ENCODE measurements at regions not wholly inside any gene's neighbourhood (a gene's known extent, or its start where the extent isn't known, plus 50 kb on each side); places are given as distances from the start of the nearest gene placed in this dataset.

GRCh38 chr11:109819410-109819809 is 273.8 kb upstream of the ZC3H12C start:
- CTCF ChIA-PET: no interaction called here
- no peak for DNase-seq (ENCODE audit: extremely low spot score)
- TF ChIP-seq L3MBTL2 (conservative IDR thresholded peaks at IDR 0.05) (no peak), SP1 (IDR thresholded peaks at IDR 0.05) (no peak), NFRKB (IDR thresholded peaks at IDR 0.05) (no peak), TARDBP (IDR thresholded peaks at IDR 0.05) (no peak), FOXK2 (IDR thresholded peaks at IDR 0.05) (no peak), FOXM1 (IDR thresholded peaks at IDR 0.05; ENCODE audit: borderline replicate concordance) (no peak), ELF4 (IDR thresholded peaks at IDR 0.05) (no peak), ZNF384 (IDR thresholded peaks at IDR 0.05) (no peak), CTBP1 (IDR thresholded peaks at IDR 0.05; ENCODE audit: borderline replicate concordance) (no peak), HDGF (IDR thresholded peaks at IDR 0.05; ENCODE audit: borderline replicate concordance) (no peak), SUZ12 (IDR thresholded peaks at IDR 0.05) (no peak), FOXA1 (IDR thresholded peaks at IDR 0.05) (no peak), LEF1 (IDR thresholded peaks at IDR 0.05; ENCODE audit: borderline replicate concordance) (no peak), BHLHE40 (IDR thresholded peaks at IDR 0.05; ENCODE audit: borderline replicate concordance) (no peak), PKNOX1 (IDR thresholded peaks at IDR 0.05) (no peak), ARNT (IDR thresholded peaks at IDR 0.05) (no peak)
- POLR2A ChIA-PET: no interaction called here

- no peak for DNase-seq (ENCODE audit: extremely low spot score)
- POLR2A ChIA-PET: no interaction called here
- no peak for TF ChIP-seq TARDBP (IDR thresholded peaks at IDR 0.05)
- no peak for TF ChIP-seq FOXA1 (IDR thresholded peaks at IDR 0.05)
- no peak for TF ChIP-seq ARNT (IDR thresholded peaks at IDR 0.05)
- no peak for TF ChIP-seq FOXK2 (IDR thresholded peaks at IDR 0.05)
- no peak for TF ChIP-seq CTBP1 (IDR thresholded peaks at IDR 0.05; ENCODE audit: borderline replicate concordance)
- no peak for TF ChIP-seq SP1 (IDR thresholded peaks at IDR 0.05)
- TF ChIP-seq ELF4 (IDR thresholded peaks at IDR 0.05): no peak
- TF ChIP-seq BHLHE40 (IDR thresholded peaks at IDR 0.05; ENCODE audit: borderline replicate concordance): no peak
- CTCF ChIA-PET: interaction anchor here (0.6 kb wide), 1 partner anchor 121 kb away, joined by 3 read pairs; no protein-coding TSS in a partner anchor
Observed at GRCh38 chr11:109821511-109821910, 271.7 kb upstream of the ZC3H12C start.

GRCh38 chr11:109822436-109823102 is 270.6 kb upstream of the ZC3H12C start:
- ChIA-PET POLR2A (no interaction called here), CTCF (no interaction called here)
- TF ChIP-seq FOXA1 (IDR thresholded peaks at IDR 0.05) (no peak), LEF1 (IDR thresholded peaks at IDR 0.05; ENCODE audit: borderline replicate concordance) (no peak), NFRKB (IDR thresholded peaks at IDR 0.05) (no peak), TARDBP (IDR thresholded peaks at IDR 0.05) (no peak), ARNT (IDR thresholded peaks at IDR 0.05) (no peak), SP1 (IDR thresholded peaks at IDR 0.05) (no peak), ZNF384 (IDR thresholded peaks at IDR 0.05) (no peak), SUZ12 (IDR thresholded peaks at IDR 0.05) (no peak), PKNOX1 (IDR thresholded peaks at IDR 0.05) (no peak), L3MBTL2 (conservative IDR thresholded peaks at IDR 0.05) (no peak), CTBP1 (IDR thresholded peaks at IDR 0.05; ENCODE audit: borderline replicate concordance) (no peak), FOXM1 (IDR thresholded peaks at IDR 0.05; ENCODE audit: borderline replicate concordance) (no peak)
- DNase-seq (ENCODE audit: extremely low spot score): no peak

GRCh38 chr11:109828387-109828786 is 264.8 kb upstream of the ZC3H12C start:
- TF ChIP-seq CTBP1 (IDR thresholded peaks at IDR 0.05; ENCODE audit: borderline replicate concordance): no peak
- no peak for TF ChIP-seq FOXK2 (IDR thresholded peaks at IDR 0.05)
- no peak for TF ChIP-seq ELF4 (IDR thresholded peaks at IDR 0.05)
- no peak for TF ChIP-seq ZNF384 (IDR thresholded peaks at IDR 0.05)
- TF ChIP-seq PKNOX1 (IDR thresholded peaks at IDR 0.05): no peak
- no peak for DNase-seq (ENCODE audit: extremely low spot score)
- ChIA-PET POLR2A (no interaction called here), CTCF (no interaction called here)

- no peak for DNase-seq (ENCODE audit: extremely low spot score)
- CTCF ChIA-PET: no interaction called here
- TF ChIP-seq CTBP1 (IDR thresholded peaks at IDR 0.05; ENCODE audit: borderline replicate concordance): no peak
- TF ChIP-seq TARDBP (IDR thresholded peaks at IDR 0.05): no peak
- TF ChIP-seq HDGF (IDR thresholded peaks at IDR 0.05; ENCODE audit: borderline replicate concordance): no peak
- no peak for TF ChIP-seq ELF4 (IDR thresholded peaks at IDR 0.05)
- no peak for TF ChIP-seq SP1 (IDR thresholded peaks at IDR 0.05)
- no peak for TF ChIP-seq FOXK2 (IDR thresholded peaks at IDR 0.05)
- TF ChIP-seq BHLHE40 (IDR thresholded peaks at IDR 0.05; ENCODE audit: borderline replicate concordance): no peak
- no peak for TF ChIP-seq FOXA1 (IDR thresholded peaks at IDR 0.05)
- no peak for TF ChIP-seq NFRKB (IDR thresholded peaks at IDR 0.05)
- no peak for TF ChIP-seq ZNF384 (IDR thresholded peaks at IDR 0.05)
- no peak for TF ChIP-seq FOXM1 (IDR thresholded peaks at IDR 0.05; ENCODE audit: borderline replicate concordance)
- no peak for TF ChIP-seq PKNOX1 (IDR thresholded peaks at IDR 0.05)
- TF ChIP-seq SUZ12 (IDR thresholded peaks at IDR 0.05): no peak
- no peak for TF ChIP-seq LEF1 (IDR thresholded peaks at IDR 0.05; ENCODE audit: borderline replicate concordance)
- no peak for TF ChIP-seq L3MBTL2 (conservative IDR thresholded peaks at IDR 0.05)
- POLR2A ChIA-PET: no interaction called here
Observed at GRCh38 chr11:109838026-109838425, 255.2 kb upstream of the ZC3H12C start.

DNA sequence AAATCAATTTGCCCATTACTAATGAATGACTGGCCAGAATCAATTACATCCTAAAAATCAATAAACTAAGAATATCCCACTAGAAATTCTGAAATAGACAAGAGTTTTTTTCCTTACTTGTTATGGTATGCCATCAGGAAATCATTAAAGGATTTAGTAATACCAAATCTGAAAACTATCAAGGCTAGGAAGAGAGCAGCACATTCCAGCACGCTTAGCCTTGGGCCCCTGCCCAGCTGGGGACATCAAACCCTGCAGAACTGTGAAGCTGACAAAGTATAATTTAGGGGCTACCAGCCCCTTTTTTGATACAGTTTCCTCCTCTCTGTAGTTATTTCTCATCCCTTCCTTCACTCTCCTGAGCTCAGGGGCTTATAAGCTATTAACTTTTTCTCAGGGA is 247.8 kb upstream of the ZC3H12C start:
- ChIA-PET POLR2A (no interaction called here), CTCF (no interaction called here)
- no peak for TF ChIP-seq BHLHE40 (IDR thresholded peaks at IDR 0.05; ENCODE audit: borderline replicate concordance)
- no peak for TF ChIP-seq LEF1 (IDR thresholded peaks at IDR 0.05; ENCODE audit: borderline replicate concordance)
- no peak for TF ChIP-seq L3MBTL2 (conservative IDR thresholded peaks at IDR 0.05)
- no peak for TF ChIP-seq PKNOX1 (IDR thresholded peaks at IDR 0.05)
- no peak for TF ChIP-seq FOXA1 (IDR thresholded peaks at IDR 0.05)
- TF ChIP-seq TARDBP (IDR thresholded peaks at IDR 0.05): no peak
- no peak for TF ChIP-seq SP1 (IDR thresholded peaks at IDR 0.05)
- TF ChIP-seq SUZ12 (IDR thresholded peaks at IDR 0.05): no peak
- TF ChIP-seq FOXK2 (IDR thresholded peaks at IDR 0.05): no peak
- no peak for TF ChIP-seq HDGF (IDR thresholded peaks at IDR 0.05; ENCODE audit: borderline replicate concordance)
- no peak for TF ChIP-seq FOXM1 (IDR thresholded peaks at IDR 0.05; ENCODE audit: borderline replicate concordance)
- no peak for TF ChIP-seq ZNF384 (IDR thresholded peaks at IDR 0.05)
- no peak for TF ChIP-seq CTBP1 (IDR thresholded peaks at IDR 0.05; ENCODE audit: borderline replicate concordance)
- no peak for DNase-seq (ENCODE audit: extremely low spot score)
